ENCODE measurements at regions not wholly inside any gene's neighbourhood (a gene's known extent, or its start where the extent isn't known, plus 50 kb on each side); places are given as distances from the start of the nearest gene placed in this dataset.

GRCh38 chr10:128779416-128779815 lies 653.2 kb upstream of the MKI67 start:
- no peak for DNase-seq

- DNase-seq = no peak
Observed at GRCh38 chr10:128780156-128780761, 654.0 kb upstream of the MKI67 start.

- no peak for DNase-seq
Observed at GRCh38 chr10:128781637-128782036, 655.4 kb upstream of the MKI67 start.

- no peak for DNase-seq
Observed at GRCh38 chr10:128784444-128784843, 658.2 kb upstream of the MKI67 start.

GRCh38 chr10:128792426-128793140 lies 666.4 kb upstream of the MKI67 start:
- no peak for DNase-seq

GRCh38 chr10:128793726-128794655 lies 667.8 kb upstream of the MKI67 start:
- no peak for DNase-seq

- DNase-seq = no peak
Observed at GRCh38 chr10:128796396-128796912, 670.2 kb upstream of the MKI67 start.

- DNase-seq = no peak
Observed at GRCh38 chr10:128802062-128802461, 665.0 kb upstream of the MGMT start.

GRCh38 chr10:128803790-128804189 lies 663.3 kb upstream of the MGMT start:
- DNase-seq = no peak

- DNase-seq = no peak
Observed at GRCh38 chr10:128804411-128804810, 662.6 kb upstream of the MGMT start.

- DNase-seq = no peak
Observed at GRCh38 chr10:128808921-128809440, 658.1 kb upstream of the MGMT start.

- DNase-seq = no peak
Observed at GRCh38 chr10:128811511-128811910, 655.5 kb upstream of the MGMT start.

- DNase-seq = no peak
Observed at GRCh38 chr10:128812000-128812399, 655.0 kb upstream of the MGMT start.

GRCh38 chr10:128813574-128813973 lies 653.5 kb upstream of the MGMT start:
- no peak for DNase-seq

GRCh38 chr10:128814024-128814423 lies 653.0 kb upstream of the MGMT start:
- DNase-seq = no peak

- DNase-seq = no peak
Observed at GRCh38 chr10:128814782-128815181, 652.3 kb upstream of the MGMT start.

- DNase-seq = no peak
Observed at GRCh38 chr10:128816726-128817125, 650.3 kb upstream of the MGMT start.

GRCh38 chr10:128817636-128818035 lies 649.4 kb upstream of the MGMT start:
- no peak for DNase-seq

- DNase-seq = no peak
Observed at GRCh38 chr10:128820663-128821062, 646.4 kb upstream of the MGMT start.

GRCh38 chr10:128823201-128823600 lies 643.8 kb upstream of the MGMT start:
- no peak for DNase-seq

GRCh38 chr10:128825626-128826025 lies 641.4 kb upstream of the MGMT start:
- DNase-seq = no peak

- DNase-seq = no peak
Observed at GRCh38 chr10:128833671-128834070, 633.4 kb upstream of the MGMT start.

- no peak for DNase-seq
Observed at GRCh38 chr10:128835361-128835760, 631.7 kb upstream of the MGMT start.
